ENCODE measurements at regions not wholly inside any gene's neighbourhood (a gene's known extent, or its start where the extent isn't known, plus 50 kb on each side); places are given as distances from the start of the nearest gene placed in this dataset.
A peak's percentile ranks its signal among the peaks of the same experiment; 100 is the strongest.

DNA sequence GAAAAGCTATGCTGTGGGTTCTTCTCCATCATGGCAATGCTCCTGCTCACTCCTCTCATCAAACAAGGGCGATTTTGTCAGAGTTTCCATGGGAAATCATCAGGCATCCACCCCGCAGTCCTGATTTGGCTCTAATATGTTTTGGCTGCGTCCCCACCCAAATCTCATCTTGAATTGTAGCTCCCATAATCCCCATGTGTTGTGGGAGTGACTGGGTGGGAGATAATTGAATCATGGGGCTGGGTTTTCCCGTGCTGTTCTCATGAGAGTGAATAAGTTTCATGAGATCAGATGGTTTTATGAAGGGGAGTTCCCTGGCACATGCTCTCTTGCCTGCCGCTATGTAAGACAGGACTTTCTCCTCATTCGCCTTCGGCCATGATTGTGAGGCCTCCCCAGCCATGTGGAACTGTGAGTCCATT lies 163.8 kb downstream of the GADD45G start:
- no peak for DNase-seq (ENCODE audit: low read depth)

DNA sequence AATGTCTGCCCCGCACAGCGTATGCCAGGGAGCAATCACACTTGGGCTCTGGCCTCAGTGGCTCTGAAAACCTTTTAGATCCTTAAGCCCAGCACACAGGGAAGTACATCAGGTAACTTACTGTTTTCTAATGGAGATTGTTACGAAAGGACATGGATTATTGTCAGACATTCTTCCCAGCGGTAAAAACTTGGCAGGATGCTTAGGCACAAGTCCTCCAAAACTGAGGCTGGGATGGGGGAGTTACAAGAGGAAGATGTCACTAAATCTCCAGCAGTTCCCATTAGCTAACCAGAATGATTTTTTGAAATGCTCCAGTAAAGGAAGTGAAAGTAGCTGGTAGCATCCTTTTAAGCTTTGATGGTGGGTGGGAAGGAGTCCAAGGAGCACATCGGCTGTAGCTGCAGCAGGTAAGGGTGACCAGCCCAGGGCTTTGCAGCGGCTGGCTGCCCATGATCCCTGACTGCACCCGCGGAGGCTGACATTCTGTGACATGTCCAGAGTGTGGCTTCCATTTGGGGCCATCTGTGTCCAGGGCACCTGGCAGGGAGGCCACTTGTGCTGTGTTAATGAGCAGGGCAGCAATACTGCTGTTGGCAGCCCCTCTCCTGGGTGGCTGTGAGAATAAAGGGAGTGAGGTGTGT lies 165.8 kb downstream of the GADD45G start:
- no peak for DNase-seq (ENCODE audit: low read depth)

DNA sequence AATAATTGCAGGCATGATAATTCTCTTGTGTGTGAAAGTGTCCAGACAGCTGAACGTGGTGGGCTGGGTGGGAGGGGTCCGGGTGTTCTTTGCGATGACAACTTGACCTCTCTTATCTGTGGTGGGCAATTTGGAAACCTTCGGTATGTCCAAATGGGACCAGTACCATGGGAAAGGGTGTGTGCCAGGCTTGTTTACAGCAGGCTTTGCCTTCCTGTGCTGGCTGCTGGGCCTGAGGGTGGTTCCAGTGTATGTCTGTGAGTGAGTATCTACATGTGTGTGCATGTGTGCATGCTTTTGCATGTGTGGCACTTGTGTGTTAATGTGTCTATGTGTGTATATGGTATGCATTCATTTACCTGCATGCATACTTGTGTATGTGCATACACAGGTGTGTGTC lies 166.4 kb downstream of the GADD45G start:
- DNase-seq (ENCODE audit: low read depth) = no peak

DNA sequence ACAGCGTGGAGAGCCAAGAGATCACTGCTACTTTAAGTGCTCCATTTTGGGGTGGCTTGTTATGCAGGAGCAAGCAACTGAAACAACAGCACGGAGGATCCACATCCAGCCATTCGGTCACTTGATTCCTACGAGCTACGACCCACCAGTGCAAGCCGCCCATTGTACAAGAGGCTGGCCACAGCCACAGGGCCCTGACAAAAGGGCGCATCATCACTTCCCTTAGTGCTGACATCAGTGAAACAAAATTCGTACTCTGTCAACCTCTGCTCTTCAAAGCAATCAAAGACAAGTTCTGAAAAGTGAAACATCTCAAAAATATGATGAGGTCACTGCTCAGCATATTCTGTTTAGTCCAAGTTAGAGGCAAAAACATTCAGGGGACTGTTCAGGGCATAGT lies 168.4 kb downstream of the GADD45G start:
- no peak for DNase-seq (ENCODE audit: low read depth)

DNA sequence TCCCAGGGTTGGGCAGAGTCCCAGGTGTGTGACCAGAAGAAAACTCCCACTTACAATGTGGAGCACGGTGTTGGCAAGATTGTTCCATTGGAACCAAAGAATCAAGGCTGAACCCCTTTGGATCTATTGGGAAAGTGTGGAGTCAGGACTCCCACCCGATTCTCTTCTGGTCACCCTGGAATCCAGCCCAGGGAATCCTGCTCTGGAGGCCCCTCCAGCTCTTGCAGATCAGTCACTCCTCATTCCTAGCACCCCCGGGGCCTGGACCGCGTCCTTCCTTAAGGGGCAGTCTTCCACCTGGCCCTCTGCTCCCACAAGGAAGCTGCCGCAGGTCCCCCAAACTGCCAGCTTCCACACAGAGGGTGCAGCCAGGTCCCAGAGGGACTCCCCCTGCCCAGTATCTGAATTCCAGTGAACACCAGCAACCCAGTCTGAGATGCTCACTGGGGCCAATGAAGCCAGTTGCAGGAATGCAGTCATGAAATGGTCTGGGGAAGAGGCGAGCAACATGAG lies 170.1 kb downstream of the GADD45G start:
- no peak for DNase-seq (ENCODE audit: low read depth)

DNA sequence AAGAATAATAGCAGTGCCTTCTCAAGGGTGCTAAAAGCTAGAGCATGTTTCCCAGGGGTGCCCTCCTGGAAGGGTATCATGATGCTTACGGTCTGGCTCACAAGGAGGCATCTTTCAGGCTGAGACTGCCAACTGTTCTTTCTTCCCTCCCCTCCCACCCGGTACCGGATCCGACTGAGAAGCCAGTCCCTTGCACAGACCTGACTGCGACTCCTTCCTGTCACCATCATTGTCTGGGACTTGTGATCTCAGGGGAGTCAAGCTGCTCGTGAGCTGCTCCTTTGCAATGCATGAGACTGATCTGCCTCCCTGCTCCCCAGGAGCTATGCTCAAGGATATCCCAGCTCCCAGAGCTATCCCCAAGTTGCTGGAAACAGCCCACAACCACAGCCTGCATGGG lies 170.8 kb downstream of the GADD45G start:
- DNase-seq (ENCODE audit: low read depth) = no peak

DNA sequence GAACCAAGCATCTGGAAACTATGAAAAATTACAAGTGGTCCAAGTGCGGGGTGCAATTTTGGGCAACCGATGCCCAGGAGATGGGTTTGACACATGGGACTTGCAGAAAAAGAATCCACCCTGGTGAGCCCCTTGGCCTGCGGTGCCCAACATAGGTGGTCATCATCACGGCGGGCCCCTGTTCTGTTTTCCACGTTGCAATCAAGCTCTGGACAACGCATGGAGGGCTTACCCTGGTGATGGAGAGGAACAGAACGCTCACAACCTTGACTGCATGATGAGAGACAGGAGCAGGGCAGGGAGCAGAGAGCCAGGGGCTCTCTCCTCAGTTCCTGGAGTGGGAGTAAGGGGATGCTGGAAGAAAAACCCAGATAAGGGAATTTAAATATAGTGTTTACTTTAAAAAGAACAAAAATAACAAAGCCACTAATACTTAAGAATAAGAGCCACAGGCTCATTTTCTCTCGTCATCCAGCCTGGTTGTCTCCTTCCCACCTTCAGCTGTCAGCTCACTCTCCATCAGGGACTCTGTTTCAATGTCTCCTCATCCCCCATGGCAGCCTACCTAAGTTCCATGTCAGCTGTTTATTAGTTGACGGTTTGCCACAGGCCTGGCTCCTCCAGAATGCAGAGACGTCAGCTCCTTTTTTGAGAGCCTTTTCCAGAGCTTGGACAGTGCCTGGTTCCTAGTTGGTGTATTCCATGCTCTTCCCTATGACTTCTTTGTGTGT lies 172.1 kb downstream of the GADD45G start:
- DNase-seq (ENCODE audit: low read depth) = no peak

DNA sequence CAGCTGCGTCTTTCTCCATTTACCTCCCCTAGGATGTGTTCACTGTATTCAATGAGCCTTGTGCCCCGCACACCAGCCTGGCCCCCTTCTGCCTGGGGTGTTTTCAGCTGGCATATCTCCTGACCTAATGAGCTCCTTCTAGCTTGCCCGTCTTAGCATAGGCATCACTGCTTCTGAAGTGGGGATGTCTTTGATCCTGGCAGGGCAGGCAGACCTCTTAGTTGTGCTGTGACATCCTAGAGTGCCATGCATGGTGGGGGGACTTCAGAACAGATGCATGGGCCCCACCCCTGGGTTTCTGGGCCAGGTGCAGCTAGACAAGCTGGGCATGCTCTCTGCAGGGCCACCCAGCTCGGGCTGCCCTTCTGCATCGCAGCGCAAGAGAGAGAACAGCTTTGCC lies 172.7 kb downstream of the GADD45G start:
- DNase-seq (ENCODE audit: low read depth) = no peak

DNA sequence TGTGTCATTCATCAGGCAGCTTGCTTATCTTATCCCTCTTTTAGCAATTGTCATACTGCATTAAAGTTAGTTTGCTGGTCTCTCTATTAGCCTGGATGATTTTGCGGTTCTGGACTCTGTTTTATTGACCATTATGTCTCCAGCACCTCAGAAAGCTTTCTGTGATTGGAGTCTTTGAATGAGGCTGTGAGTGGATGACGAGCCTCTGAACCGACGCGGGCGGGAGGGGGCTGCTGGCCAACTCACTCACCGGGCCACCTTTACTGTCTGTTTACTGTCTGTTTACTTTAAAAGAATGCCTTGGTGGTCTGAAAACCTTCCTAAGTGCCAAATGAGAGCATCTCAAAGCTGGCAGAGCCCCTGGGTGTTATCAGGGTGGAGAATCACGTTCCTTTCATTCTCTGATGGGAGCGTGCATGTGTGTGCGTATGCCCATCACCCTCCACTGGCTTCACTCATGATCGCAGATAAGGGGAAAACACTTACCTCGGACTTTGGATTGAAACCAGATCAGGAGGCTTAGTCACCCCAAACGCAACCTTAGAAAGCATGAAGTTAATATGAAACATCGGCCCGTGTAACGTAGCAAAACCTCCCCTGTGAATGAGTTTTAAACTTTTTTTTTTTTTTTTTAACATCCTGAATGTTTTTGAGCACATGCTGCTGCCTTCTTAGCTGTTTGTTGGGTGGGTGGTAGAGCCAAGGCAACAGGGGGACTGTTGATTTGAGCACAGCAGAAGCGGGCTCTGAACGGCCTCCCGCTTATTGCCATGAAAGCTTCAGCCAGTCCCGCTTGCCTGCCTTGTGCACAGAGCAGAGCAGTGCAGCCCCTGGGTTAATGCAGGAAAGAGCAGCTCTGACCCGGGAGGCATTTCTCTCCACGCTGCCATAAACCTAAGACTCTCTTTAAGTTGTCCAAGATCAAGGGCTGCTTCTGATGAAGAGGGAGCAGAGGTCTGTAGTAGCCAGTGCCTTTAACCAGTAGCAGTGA lies 173.6 kb downstream of the GADD45G start:
- no peak for DNase-seq (ENCODE audit: low read depth)

DNA sequence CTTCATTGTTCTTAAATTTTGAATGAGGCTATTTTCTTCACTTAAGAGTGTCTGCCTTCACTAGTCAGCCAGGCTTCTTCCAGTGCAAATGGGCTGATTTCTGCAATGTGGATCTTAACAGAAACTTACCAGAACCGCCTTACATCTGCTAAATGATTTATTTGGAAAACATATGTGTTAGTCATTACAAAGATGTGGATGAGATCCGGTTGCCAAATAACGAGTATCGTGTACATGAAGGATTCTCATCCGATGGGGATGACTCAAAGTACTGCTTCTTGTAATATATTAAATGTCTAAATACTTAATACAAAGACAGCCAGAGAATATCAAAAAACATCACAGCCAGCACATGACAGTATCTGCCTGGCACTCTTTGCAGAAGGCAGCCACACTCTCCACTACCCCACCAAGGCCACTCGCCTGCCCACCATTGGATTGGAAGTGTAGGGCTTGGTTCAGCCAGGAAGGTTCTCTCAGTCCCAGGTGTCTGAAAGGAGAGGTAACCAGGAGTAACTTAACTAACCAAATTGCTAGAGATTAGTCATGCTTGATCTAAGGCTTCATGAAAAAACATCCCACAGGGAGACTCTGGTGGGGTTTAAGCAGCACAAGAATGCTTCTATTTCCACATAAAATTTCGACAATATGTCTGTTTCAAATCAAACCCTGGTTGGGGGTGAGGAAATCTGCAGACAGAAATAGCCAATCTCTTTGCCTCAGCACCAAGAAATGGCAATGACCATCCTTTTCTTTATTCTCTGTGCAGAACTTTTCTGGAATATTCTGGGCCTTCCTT lies 174.8 kb downstream of the GADD45G start:
- DNase-seq (ENCODE audit: low read depth) = no peak

DNA sequence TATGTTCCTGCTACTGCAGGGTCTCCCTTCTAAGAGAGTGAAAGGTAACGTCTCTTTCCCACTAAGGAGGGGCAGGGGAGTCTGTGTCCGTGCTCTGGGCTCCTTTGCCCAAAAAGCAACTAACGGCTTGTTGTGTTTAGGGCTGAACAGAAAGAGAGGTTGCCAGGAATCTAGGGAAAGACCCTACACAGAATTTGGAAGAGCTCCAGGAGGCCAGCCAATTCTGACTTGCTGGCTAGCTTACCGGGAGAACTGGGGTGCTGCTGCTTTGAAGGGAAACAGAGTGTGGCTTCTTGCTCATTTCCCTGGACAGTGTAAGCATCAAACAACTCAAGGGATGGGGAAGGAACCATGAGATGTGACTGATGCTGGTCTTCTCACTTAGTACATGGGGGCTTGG lies 176.1 kb downstream of the GADD45G start:
- DNase-seq (ENCODE audit: low read depth) = no peak

DNA sequence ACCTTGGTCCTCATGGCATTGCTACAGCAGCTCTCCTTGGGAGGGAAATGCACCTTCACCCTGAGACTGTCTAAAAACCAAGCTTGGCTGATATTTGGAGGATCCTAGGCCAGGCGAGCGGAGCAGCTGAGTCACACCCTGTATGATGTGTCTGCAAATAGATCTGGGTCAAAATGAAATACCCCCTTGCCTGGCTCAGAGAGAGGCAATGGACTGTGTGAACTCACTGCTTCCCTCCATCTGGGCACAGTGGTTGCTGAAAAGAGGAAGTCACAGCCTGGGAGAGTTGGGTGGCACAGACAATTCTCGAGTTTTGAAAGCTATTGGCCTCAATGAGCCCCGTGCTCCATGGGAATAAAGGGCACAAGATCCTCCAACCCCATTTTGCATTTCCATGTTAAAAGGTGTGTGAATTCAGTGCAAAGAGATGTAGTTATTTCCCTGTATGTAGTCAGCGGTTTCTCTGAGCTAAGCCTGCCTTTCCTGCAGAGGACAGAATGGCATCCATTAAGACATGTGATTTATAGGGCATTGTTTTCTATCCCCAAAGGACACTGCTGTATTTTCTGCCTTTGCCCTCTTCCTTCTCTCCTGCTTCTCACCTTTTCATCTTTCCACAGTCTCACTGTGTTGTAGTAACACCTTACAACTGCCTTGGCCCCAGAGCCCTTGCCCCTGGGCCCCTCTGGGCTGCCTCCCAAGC lies 177.2 kb downstream of the GADD45G start:
- peak; percentile 49 for DNase-seq (ENCODE audit: low read depth)

DNA sequence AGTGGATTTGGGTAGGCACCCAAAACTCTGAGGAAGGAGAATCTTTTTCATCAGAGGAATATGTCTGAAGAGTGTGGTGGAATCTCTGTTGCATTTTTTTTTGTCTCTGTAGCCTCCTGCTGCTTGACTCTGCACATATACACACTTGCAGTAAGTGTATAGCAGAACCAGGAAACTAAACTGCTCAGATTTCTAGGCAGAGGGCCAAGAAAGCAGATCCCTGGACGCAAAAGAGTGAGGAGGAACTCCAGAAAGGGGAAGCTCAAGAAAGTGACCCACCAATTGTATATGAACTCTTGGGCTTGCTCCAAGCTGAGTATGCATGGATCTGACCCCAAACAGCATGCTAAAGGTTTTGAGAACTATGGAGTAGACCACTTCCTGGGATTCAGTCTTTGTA lies 181.8 kb downstream of the GADD45G start:
- no peak for DNase-seq (ENCODE audit: low read depth)

DNA sequence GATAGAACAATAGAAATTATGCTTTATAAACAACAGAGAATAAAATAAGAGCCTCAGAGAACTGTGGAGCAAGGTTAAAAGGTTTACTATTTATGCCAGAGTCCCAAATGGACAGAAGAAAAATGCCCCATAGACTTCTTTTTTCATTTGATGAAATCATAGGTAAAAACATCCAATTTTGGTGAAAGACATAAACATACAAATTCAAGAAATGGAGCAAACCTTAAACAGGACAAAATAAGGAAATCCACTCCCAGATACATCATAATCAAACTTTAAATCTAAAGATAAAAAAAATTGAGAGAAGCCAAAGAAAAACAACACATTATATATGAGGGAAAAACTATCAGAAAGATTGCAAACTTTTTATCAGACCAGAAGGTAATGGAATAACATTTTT lies 182.8 kb downstream of the GADD45G start:
- no peak for DNase-seq (ENCODE audit: low read depth)

DNA sequence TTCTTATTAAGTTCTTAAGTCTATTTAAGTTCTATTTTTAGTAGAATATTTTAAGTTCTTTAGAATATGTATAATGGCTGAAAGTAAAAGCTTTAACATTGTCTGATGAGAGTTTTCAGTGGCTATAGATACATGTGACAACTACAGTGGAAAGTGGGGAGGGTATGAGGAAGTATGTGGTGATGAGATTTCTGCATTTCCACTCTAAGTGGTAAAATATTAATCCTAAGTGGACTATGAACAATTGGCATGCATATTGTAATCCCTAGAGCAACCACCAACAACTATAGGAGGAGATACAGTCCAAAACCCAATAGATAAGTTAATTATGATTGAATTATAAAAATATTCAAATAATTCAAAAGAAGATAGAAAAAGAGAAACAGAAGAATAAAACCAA lies 183.6 kb downstream of the GADD45G start:
- DNase-seq (ENCODE audit: low read depth) = no peak

DNA sequence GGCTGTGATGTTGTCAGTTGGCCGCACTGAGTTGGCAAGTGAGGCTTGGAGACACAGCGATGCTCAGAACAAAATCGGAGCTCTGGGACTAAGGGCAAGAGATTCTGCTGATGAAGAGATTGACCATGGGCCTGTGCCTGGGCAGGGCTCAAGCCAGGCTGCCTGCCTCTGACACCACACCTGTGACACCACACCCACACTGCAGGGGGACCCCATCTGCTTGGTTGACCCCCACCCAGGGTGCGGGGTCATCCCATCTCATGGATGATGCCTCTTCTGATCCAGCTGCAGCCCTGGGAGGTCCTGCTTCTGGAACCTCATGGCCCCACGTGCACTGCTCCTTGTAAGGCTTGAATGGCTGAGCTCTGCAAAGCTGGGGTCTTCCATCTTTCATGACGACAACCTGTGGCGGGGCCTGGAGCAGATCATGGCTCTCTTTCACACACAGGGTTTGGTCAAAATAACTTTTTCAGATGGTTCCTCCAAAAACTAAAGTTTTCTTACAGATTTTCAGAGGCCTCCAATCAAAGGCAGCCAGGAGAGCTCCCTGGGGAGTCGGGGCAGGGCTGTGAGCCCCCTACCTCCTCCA lies 185.2 kb downstream of the GADD45G start:
- DNase-seq (ENCODE audit: low read depth) = no peak

DNA sequence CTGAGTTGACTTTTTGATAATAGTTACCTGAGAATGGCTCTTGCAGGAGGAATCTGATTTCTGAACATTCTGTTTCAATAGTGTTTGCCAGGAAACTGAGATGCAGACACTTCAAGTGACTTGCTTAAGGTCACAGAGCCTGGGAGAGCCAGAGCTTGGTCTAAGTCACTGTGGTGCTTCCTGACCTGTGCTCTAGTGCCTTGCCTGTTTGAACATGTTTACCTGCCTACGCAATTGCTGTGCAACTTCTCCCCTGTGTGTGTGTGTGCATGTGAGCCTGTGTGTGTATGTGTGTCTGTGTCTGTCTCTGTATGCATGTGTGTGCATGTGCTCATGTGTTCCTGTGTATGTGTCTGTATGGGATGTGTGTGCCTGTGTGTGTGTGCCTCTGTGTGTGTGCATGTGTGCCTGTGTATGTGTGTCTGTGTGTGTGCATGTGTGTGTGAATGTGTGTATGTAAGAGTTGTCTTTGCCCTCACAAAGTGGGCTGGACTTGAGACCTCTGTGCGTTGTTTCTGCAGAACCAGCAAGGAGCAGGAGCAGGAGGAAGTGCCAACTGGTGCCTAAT lies 185.8 kb downstream of the GADD45G start:
- no peak for DNase-seq (ENCODE audit: low read depth)

DNA sequence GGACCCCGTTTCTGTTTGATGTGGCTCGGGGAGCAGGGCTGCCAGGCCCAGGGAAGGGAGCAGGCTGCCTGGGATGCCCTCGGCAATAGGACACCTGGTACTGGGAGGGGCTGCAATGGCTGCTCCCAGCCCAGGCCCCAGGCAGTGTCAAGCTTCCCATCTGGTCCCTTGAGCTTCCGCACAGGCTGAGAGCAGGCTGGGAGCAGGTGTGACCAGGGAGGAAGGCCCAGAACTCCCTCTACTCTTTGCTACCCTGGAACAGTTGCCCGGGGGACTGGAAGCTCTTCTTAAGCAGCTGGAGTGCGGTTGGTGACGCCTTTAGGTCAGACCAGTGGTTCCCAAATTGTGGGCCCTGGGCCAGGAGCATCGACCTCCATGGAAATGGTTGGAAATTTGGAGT lies 186.9 kb downstream of the GADD45G start:
- DNase-seq (ENCODE audit: low read depth) = no peak

DNA sequence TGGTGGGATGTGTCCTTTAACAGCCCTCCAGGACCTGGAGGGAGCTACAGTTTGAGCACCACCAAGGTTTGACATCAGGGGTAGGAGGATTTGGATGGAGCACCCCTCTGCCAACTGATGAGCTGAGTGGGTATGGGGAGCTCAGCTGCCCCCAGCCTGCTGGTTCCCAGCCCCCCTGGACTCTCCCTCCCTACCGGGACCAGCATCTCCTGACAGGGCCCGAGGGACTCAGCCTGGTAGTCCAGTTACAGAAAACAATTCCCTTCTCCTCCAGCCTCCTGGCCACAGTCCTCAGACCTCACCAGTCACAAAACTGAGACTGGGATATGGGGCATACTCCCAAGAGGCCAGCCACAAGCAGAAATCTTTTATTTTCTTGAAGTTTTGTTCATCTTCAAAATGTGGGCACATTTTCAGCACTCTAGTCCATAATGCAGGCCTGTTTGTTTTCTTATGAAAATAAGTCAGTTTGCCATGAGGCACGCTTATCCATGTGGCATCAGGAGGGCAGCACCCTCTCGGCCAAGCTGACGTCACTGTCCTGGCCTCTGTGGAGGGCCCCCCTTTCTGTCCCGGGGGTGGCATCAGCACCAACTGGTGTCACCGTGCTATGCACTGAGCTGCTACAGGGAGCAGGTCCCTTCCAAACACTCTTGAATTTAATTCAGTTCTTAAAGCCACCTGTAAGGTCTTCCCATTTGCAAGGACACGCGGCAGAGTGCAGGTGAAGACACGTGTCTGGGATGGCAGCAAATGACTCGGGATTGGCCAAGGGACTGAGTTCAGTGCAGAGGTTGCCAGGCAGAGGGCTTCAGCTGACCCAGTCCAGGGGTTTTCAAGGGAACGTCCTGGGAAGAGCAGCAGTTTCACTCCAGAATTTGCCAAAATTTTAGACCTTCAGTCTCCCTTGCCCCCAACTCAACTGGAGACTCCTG lies 187.6 kb downstream of the GADD45G start:
- DNase-seq (ENCODE audit: low read depth) = no peak

Data from Daoy (cell line).